GM18519 (cell line): ENCODE measurements at regions not wholly inside any gene's neighbourhood (a gene's known extent, or its start where the extent isn't known, plus 50 kb on each side); places are given as distances from the start of the nearest gene placed in this dataset.
"Not testable (repeated sequence)": the region's sequence is repeated elsewhere in the genome, so short reads cannot be mapped to it uniquely, and the experiment has no call there.

Source experiments
- ATAC-seq: cut with Tn5 transposase; IDR thresholded peaks from one replicate; pipeline ENCODE4 v1.9.1; 2021; ENCODE audit warnings: mild to moderate bottlenecking, moderate library complexity; ENCODE audit not compliant: unreplicated experiment, low FRiP score

DNA sequence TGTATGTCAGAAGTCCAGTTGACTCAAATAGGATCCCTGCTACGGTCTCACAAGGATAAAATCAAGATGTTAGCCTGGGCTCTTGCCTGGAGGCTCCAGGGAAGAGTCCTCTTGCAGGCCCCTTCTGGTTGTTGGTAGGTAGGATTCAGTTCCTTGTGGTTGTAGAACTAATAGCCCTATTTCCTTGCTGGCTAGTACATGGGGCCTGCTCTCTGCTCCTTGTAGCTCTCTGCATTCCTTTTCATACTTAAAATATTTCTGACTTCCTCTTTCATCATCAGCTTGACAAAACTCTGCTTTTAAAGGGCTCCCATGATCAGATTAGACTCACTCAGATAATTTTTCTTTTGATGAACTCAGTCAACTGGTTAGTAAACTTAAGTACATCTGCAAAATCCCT, 756.7 kb downstream of the GATA3 start:
- no peak for ATAC-seq

GRCh38 chr10:8815969-8816368, 761.5 kb downstream of the GATA3 start:
- ATAC-seq = no peak

- ATAC-seq = no peak
These were observed 762.8 kb downstream of the GATA3 start for GRCh38 chr10:8817299-8817698.

DNA sequence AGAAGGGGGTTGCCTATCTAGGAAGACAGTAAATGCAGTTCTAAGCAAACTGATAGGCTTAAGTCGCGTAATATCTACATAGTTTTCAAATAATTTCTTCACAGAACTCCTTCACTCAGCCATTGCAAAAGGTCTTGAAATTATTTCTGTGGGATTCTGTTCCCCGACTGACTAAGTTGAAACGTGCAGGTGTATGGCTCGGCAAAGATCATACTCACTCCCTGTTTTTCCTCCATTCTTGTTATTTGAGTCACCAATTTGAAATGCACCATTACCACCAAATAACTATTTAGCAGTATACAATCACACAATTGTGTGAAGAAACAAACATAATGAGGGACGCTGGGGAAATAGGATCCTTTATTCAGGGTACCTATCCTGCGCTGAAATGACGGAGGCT, 771.1 kb downstream of the GATA3 start:
- no peak for ATAC-seq

DNA sequence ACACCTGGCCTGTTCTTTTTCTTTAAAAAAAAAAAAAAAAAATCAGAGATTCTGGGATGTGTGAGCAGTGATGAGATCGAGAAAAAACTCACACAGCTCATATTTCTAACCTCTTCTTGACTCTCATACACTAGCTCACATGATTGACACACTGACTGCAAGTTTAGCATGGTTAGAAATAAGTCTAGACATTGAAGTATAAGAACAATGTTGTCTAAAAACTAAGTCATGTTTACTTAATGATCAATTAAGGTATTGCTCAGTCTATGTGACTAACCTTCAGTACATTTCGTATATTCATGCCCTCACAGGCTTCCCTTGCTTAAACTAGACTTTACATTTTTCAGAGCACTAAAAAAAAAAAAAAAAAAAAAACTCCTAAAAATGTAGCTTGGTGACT, 775.1 kb downstream of the GATA3 start:
- ATAC-seq = no peak

DNA sequence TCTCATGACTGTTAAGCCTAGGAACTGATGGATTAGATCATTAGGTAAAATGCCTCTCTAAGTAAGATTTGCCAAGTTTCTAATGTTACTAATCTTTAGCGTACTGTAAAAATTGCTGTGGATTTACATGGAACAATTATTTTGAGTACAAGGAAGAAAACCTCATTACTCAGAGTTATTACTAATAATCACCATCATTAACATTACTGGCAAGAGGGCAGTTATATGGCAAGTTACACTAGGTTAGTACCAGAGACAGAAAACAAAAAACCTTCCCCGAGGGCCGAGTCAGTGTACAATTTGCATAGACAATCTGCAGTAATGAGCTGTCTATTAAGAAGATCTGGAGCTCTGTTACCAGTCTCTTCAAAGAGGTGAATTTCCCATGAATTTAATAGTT, 775.6 kb downstream of the GATA3 start:
- ATAC-seq = no peak

GRCh38 chr10:8830876-8831275, 776.4 kb downstream of the GATA3 start:
- ATAC-seq = no peak

DNA sequence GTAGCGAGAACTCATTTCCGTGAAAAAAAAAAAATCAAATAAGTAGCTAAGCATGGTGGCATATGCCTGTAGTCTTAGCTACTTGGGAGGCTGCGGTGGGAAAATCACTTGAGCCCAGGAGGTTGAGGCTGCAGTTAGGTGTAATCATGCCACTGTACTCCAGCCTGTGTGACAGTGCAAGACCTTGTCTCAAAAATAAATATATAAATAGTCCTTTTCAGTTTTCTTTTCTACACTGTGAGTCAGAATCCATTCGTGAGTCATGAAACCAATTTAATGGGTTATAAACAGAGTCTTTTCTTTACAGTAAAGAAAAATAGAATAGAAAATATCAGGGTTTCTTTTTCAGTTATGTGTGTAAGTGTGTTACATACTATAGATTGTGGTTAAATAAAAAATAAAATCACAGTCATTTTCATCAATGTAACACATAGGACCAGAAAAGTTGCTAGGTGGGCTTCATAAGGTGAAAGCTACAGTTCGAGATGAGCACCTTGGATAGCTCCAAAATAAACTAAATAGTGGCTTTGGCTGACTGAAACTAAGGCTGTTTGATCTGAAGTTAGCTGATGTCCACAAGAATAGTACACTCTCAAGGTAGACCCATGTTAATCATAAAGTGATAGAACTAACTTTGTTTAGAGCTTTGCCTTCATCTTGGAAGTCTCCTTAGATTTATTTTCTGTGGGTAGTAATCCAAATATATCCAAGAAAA, 781.1 kb downstream of the GATA3 start:
- ATAC-seq = no peak

DNA sequence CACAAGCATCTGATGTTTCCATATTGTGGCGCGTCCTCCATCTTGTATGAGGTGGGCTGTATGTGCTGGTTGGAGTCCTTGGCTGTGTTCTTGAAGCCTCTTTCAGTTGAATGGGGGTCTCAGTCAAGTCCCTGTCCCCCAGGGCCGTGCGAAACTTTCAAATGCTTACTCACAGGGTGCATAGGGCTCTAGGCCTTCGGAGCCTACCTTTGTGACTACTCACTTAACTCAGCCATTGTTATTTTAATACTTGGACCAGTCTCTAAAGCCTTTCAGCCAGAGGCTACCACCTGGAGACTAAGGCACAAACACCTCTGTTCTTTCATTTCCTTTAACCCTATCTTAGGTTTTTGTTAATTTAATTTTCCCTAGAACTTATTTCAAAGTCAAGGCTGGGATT, 785.9 kb downstream of the GATA3 start:
- ATAC-seq = no peak

GRCh38 chr10:8844141-8844540, 789.7 kb downstream of the GATA3 start:
- no peak for ATAC-seq

GRCh38 chr10:8852546-8852945, 798.1 kb downstream of the GATA3 start:
- ATAC-seq = no peak

DNA sequence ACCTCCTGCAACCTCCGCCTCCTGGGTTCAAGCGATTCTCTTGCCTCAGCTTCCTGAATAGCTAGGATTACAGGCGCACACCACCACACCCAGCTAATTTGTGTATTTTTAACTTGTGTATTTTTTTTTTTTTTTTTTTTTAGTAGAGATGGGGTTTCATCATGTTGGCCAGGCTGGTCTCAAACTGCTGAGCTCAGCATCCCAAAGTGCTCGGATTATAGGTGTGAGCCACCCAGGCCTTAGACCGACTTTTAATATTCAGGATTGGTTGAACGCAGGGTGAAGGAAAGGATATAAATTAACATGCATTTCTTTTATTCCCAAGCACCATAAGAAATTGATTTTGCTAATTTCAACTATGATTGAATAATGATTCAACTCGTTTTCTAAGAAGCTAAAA, 798.6 kb downstream of the GATA3 start:
- no peak for ATAC-seq

- ATAC-seq = not testable (repeated sequence)
These were observed 814.4 kb downstream of the GATA3 start for GRCh38 chr10:8868924-8869323.

GRCh38 chr10:8873310-8873709, 818.8 kb downstream of the GATA3 start:
- no peak for ATAC-seq

DNA sequence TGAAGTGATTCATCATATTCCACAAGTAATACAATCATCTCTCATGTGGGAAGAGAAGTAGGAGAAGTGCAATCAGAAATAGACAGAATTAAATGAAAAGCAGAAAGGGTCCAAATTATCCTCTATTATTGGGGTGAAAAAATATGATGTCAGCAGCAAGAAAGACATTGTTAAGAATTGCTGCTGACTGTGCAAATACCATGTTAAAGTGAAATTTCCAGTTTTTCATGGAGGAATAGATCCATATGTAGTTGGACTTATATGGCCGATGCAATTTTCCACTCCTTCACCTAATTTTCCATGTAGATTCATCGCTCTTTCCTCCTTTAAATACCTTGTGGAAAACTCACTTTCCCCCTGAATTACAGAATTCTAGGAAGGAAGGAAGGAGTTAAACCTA, 819.8 kb downstream of the GATA3 start:
- ATAC-seq = no peak

DNA sequence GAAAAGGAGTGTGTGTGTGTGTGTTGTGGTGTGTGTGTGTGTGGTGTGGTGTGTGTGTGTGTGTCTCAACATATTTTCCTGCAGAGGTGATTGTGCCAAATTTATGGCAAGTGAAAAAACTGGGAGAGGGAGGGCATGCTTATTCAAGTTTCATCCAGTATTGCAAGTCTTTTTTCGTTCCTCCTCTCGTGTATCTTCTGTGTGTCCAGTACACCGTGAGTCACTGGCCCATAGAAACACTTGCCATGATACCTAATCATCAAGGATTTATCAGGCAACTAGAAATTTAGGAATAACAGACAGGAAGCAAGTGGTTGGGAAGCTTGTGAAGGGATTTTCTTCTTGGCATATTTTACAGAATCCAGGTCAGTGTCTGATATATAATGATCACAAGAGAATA, 820.5 kb downstream of the GATA3 start:
- no peak for ATAC-seq

DNA sequence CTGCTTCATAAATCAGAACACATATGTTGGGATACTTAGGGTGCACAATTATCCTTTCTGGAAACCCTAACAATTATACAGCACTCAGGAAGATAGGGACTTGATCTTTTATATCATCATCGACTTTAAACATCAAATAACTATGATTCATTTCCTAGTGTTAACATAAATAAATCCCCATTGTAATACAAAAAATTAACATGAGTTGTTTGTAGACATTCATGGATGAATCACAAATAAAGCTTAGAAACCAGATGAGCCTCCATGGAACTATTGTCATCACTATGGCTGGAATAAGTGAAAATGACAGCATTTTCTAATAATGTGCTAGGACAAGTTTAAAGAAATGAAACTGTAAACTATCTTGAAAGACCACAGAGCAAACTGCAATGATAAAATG, 821.7 kb downstream of the GATA3 start:
- ATAC-seq = no peak

DNA sequence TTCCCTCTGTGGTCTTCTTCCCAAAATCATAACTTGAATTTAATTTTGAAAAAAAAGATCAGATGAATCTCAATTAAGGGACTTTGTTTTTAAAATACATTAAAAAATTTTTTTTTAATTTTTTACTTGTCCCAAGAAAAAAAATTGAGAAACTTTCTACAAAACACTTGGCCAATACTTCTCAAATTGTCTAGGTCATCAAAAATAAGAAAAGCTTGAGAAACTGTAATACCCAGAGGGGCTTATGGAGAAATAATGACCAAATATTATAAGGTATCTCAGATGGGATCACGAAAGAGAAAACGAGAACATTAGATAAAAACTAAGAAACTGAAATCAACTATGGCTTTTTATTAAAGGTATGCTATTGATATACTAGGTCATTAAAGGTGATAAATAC, 835.0 kb downstream of the GATA3 start:
- ATAC-seq = no peak

DNA sequence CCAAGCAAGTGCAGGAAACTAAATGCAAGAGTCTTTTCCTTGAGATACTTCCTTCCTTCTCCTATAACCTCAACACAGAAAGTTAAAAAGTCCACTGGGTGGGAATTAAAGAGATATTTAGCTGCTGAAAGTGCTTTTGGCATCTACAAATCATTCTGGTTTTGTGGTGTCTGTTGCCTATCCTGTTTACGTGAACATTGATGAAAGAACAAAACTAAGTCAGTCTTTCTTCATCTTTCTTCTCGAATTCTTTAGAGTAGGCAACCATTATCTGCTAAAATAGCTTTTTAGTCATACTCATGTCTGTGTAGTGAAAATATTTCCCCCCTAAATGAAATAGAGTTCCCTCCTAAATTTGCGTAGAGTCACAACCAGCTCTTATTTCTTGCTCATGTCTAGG, 838.6 kb downstream of the GATA3 start:
- ATAC-seq = no peak

GRCh38 chr10:8894148-8894547, 839.7 kb downstream of the GATA3 start:
- ATAC-seq = no peak

DNA sequence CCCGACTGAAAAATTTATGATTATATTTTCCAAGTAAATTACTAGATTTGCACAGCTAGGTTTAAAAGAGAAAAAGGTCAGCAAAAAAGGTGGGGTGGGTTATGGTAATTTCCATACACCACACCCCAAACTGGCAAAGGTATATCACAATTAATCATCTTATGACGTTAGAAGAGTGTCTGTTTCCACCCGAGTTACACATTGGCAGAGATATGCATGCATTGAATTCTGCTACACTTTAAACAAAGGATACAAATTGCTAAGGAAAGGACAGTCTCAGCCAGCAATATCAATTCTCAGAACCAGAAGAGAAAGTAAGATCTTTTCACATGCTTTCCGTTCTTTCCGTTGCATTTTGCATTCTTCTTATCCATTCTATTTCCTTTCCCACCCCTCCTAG, 843.3 kb downstream of the GATA3 start:
- no peak for ATAC-seq

DNA sequence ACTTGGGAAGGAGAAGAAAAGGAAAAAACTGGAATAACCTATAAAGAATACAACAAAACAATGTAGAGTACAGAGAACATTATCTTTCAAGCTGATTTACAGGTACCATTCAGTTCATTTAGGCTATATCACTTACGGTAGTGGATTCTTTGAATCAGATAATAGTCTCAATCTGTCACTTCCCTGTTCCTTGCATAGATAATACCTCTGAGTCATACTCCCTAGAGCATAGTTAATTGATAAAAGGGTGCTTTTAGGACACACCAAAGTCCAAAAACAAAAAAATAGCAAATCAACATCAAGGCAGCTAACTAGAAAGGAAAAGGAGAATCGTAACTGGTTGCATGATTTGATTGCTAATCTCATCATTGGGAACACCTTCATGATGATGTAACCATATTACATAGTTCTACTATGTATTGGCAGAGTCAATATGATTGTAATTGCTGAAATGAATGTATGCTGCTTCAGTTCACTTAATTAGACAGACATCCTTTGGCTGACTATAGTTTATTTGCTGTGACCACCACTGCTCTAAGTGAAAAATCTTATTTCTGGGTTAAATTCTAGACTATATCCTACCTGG, 844.4 kb downstream of the GATA3 start:
- ATAC-seq = no peak

DNA sequence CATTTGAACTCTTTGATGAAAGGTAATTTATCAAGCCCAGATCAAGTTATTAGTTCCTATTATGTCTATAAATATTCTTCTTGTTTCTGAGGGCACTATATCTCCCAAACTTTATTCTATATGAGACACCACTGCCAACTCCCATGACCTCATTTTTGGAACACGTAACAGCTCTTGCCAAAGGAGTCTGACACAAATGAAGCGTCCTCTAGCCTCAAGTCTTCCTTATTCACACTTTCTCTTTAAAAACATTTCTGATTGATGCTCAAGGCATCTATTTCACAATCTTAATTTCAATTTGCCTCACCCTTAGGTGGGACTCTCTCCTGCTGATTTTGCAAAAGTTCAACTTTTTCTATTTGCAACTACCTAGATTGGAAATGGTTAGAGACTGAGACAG, 848.4 kb downstream of the GATA3 start:
- no peak for ATAC-seq
